ENCODE measurements at regions not wholly inside any gene's neighbourhood (a gene's known extent, or its start where the extent isn't known, plus 50 kb on each side); places are given as distances from the start of the nearest gene placed in this dataset.

DNA sequence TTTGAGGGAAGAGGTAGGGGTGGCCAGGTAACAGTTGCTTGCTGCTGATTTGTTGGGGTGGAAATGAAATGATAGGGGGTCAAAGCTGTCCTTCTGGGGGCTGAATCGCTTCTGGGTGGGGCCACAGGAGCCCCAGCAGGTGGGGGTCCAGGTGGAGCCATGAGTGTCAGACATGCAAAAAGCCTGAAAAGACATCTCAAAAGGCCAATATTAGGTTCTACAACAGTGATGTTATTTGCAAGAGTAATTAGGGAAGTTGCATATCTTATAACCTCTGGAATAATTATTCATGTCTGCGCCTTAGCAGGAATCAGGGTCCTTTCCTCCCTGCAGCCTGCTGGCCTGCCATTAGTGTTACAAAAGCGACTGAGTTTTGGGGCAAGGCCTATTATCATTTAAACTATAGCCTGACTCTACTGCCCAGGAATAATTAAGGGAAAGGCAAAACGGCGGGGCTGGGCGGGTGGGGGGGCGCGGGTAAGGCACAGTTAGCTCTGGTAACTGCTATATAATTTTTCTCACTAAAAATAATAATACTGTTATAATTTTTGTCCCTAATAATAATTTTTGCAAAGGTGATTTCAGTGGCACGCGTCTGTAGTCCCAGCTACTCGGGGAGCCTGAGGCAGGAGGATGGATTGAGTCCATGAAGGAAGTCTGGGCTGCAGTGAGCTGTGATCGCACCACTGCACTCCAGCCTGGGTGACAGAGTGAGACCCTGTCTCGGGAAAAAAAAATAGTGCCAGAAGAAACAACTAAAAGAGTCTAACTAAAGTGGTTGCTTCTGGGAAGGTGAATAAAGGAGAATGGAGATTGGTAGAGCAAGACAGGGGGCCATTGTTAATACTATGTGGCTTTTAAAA is 145.7 kb downstream of the MAGEB17 start:
- intact Hi-C loops (cut with DNase I), result no loop called here
- Histone ChIP-seq H3K27ac (no peak overlapping the region), H3K9me3 (no peaks in the 10 kb centered on the region), H3K4me3 (replicated peaks in 1 of 3) (no peak overlapping the region), H3K4me1 (no peaks in the 10 kb centered on the region), H3K36me3 (no peaks in the 10 kb centered on the region), H3K27me3 (no peaks in the 10 kb centered on the region)
- WGBS, 2 donors, result 65 to 66% methylated on average over 13 of the region's 13 CpGs
- TF ChIP-seq, protein P1, sequence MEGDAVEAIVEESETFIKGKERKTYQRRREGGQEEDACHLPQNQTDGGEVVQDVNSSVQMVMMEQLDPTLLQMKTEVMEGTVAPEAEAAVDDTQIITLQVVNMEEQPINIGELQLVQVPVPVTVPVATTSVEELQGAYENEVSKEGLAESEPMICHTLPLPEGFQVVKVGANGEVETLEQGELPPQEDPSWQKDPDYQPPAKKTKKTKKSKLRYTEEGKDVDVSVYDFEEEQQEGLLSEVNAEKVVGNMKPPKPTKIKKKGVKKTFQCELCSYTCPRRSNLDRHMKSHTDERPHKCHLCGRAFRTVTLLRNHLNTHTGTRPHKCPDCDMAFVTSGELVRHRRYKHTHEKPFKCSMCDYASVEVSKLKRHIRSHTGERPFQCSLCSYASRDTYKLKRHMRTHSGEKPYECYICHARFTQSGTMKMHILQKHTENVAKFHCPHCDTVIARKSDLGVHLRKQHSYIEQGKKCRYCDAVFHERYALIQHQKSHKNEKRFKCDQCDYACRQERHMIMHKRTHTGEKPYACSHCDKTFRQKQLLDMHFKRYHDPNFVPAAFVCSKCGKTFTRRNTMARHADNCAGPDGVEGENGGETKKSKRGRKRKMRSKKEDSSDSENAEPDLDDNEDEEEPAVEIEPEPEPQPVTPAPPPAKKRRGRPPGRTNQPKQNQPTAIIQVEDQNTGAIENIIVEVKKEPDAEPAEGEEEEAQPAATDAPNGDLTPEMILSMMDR (IDR thresholded peaks at IDR 0.05), result no peak
- no peak for TF ChIP-seq POLR2A (IDR thresholded peaks at IDR 0.05)
- no peak for DNase-seq

DNA sequence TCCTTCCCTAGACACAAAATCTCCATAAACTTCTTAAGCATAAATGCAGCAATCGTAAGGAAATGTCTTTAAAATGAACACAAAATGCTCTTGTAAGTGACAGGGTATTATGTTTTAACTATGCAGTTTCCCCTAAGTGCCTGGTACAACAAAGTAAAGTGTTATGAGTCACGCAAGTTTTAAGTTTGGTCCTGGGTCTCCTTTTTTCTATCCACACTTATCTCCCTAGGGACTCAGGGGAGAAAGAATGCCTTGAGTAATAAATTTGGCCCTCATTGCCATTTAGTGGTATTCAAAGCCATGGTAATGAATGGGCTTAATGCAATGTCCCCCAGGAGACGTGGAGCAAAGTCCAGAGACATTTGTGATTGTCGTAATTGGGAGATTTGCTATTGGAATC is 149.1 kb downstream of the MAGEB17 start:
- no peak for DNase-seq
- no peaks in the 10 kb centered on the region for H3K36me3 ChIP-seq
- no peaks in the 10 kb centered on the region for H3K27me3 ChIP-seq
- no peak overlapping the region for H3K27ac ChIP-seq
- 85 to 92% methylated on average over 4 of the region's 4 CpGs for WGBS, 2 donors
- intact Hi-C loops (cut with DNase I), result no loop called here
- H3K4me3 ChIP-seq (replicated peaks in 1 of 3), result no peak overlapping the region
- no peaks in the 10 kb centered on the region for H3K9me3 ChIP-seq
- H3K4me1 ChIP-seq, result no peaks in the 10 kb centered on the region
- TF ChIP-seq POLR2A (IDR thresholded peaks at IDR 0.05), result no peak
- TF ChIP-seq, protein P1 (IDR thresholded peaks at IDR 0.05), result no peak

DNA sequence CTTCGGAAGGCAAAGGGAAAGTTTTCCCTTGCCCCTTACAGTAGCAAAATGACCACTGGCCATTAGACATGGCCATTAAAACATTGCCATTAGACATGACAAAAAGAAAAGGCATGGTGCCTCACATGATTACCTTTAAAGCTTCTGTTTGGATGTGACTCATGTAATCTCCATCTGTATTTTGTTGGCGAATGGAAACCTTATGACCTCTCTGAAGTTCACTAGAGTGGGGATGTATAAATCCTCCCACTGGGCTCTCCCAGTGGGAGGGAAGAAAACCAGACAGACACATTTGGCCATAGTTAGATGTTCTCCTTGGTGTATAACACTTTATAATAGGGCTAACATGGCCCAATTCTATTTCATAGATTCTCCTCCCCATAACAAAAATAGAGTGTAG is 152.6 kb downstream of the MAGEB17 start:
- WGBS, 2 donors, result 89 to 95% methylated on average over 2 of the region's 2 CpGs
- no peaks in the 10 kb centered on the region for H3K4me1 ChIP-seq

GRCh38 chrX:16320765-16321355 is 153.6 kb downstream of the MAGEB17 start:
- DNase-seq, result no peak
- WGBS, 2 donors, result 84 to 89% methylated on average over 4 of the region's 4 CpGs
- H3K4me3 ChIP-seq (replicated peaks in 1 of 3), result no peak overlapping the region
- H3K27ac ChIP-seq, result no peak overlapping the region
- no peaks in the 10 kb centered on the region for H3K36me3 ChIP-seq
- no peaks in the 10 kb centered on the region for H3K4me1 ChIP-seq
- intact Hi-C loops (cut with DNase I), result no loop called here
- no peaks in the 10 kb centered on the region for H3K27me3 ChIP-seq
- TF ChIP-seq, protein P1 (IDR thresholded peaks at IDR 0.05), result no peak
- no peak for TF ChIP-seq POLR2A (IDR thresholded peaks at IDR 0.05)
- H3K9me3 ChIP-seq, result no peaks in the 10 kb centered on the region

More for the DNA sequence above, 152.6 kb downstream of the MAGEB17 start:
- Histone ChIP-seq H3K27me3 (no peaks in the 10 kb centered on the region), H3K27ac (no peak overlapping the region), H3K9me3 (no peaks in the 10 kb centered on the region), H3K36me3 (no peaks in the 10 kb centered on the region), H3K4me3 (replicated peaks in 1 of 3) (no peak overlapping the region)
- intact Hi-C loops (cut with DNase I), result no loop called here
- DNase-seq, result no peak
- TF ChIP-seq POLR2A (IDR thresholded peaks at IDR 0.05), result no peak
- TF ChIP-seq, protein P1 (IDR thresholded peaks at IDR 0.05), result no peak

GRCh38 chrX:16333453-16333852 is 166.2 kb downstream of the MAGEB17 start:
- intact Hi-C loops (cut with DNase I), result no loop called here

More at GRCh38 chrX:16333453-16333852, 166.2 kb downstream of the MAGEB17 start:
- 77 to 78% methylated on average over 7 of the region's 7 CpGs for WGBS, 2 donors
- Histone ChIP-seq H3K27ac (no peak overlapping the region), H3K36me3 (no peaks in the 10 kb centered on the region), H3K9me3 (no peaks in the 10 kb centered on the region), H3K4me1 (no peaks in the 10 kb centered on the region), H3K27me3 (no peaks in the 10 kb centered on the region), H3K4me3 (replicated peaks in 1 of 3) (no peak overlapping the region)
- no peak for DNase-seq
- TF ChIP-seq POLR2A (IDR thresholded peaks at IDR 0.05), result no peak
- TF ChIP-seq, protein P1 (IDR thresholded peaks at IDR 0.05), result no peak

Data from thyroid gland (tissue), 4 donors.